Parathyroid adenoma (tissue), 2 donors: ENCODE measurements at regions not wholly inside any gene's neighbourhood (a gene's known extent, or its start where the extent isn't known, plus 50 kb on each side); places are given as distances from the start of the nearest gene placed in this dataset.

ENCODE experiments used
- H2AFZ ChIP-seq: fragments of 300-600 bp; sonication (generic); one replicate; pipeline ENCODE4 v1.7.0; 2017; ENCODE audit warnings: antibody characterized with exemption, mild to moderate bottlenecking
- H3K27ac ChIP-seq: fragments of 300-600 bp; sonication (generic); one replicate; pipeline ENCODE4 v1.7.0; 2017
- H3K27me3 ChIP-seq: fragments of 300-600 bp; sonication (generic); one replicate; pipeline ENCODE4 v1.7.0; 2017; ENCODE audit warnings: low read length; ENCODE audit not compliant: control insufficient read depth, insufficient read depth
- H3K36me3 ChIP-seq: fragments of 300-600 bp; sonication (generic); one replicate; pipeline ENCODE4 v1.7.0; 2017; ENCODE audit warnings: low read length; ENCODE audit not compliant: control insufficient read depth, insufficient read depth
- H3K4me1 ChIP-seq: fragments of 300-600 bp; sonication (generic); one replicate; pipeline ENCODE4 v1.7.0; 2017; ENCODE audit warnings: control low read depth
- H3K4me2 ChIP-seq: fragments of 300-600 bp; sonication (generic); one replicate; pipeline ENCODE4 v1.7.0; 2017; ENCODE audit warnings: low read length
- H3K4me3 ChIP-seq: fragments of 300-600 bp; sonication (generic); one replicate; pipeline ENCODE4 v1.7.0; 2017; ENCODE audit warnings: low read depth, low read length
- H3K79me2 ChIP-seq: fragments of 300-600 bp; sonication (generic); one replicate; pipeline ENCODE4 v1.7.0; 2017; ENCODE audit warnings: control low read depth
- H3K9ac ChIP-seq: fragments of 300-600 bp; sonication (generic); one replicate; pipeline ENCODE4 v1.7.0; 2017; ENCODE audit warnings: mild to moderate bottlenecking
- H3K9me3 ChIP-seq: fragments of 300-600 bp; sonication (generic); one replicate; pipeline ENCODE4 v1.7.0; 2017; ENCODE audit warnings: low read length; ENCODE audit not compliant: control insufficient read depth
- CTCF ChIP-seq: fragments of 300-600 bp; sonication (generic); IDR thresholded peaks from one replicate; pipeline ENCODE4 v1.7.0; 2017; ENCODE audit warnings: antibody characterized with exemption, mild to moderate bottlenecking
- donor health status: primary hyperparathyroidism.

GRCh38 chr10:107275806-107276205, 111.3 kb upstream of the SORCS1 start:
- no peaks in the 10 kb centered on the region for H3K79me2 ChIP-seq
- no peak for TF ChIP-seq CTCF

GRCh38 chr10:107269626-107270025, 105.1 kb upstream of the SORCS1 start:
- H2AFZ ChIP-seq: no peak overlapping the region
- H3K9me3 ChIP-seq: no peaks in the 10 kb centered on the region
- H3K36me3 ChIP-seq: no peaks in the 10 kb centered on the region
- no peak overlapping the region for H3K9ac ChIP-seq
- no peaks in the 10 kb centered on the region for H3K27me3 ChIP-seq
- no peak overlapping the region for H3K4me2 ChIP-seq
- no peaks in the 10 kb centered on the region for H3K4me1 ChIP-seq
- H3K27ac ChIP-seq: no peak overlapping the region
- H3K79me2 ChIP-seq: no peaks in the 10 kb centered on the region
- no peak overlapping the region for H3K4me3 ChIP-seq
- no peak for TF ChIP-seq CTCF

More at GRCh38 chr10:107275806-107276205, 111.3 kb upstream of the SORCS1 start:
- H3K27me3 ChIP-seq: no peaks in the 10 kb centered on the region
- no peaks in the 10 kb centered on the region for H3K4me1 ChIP-seq
- no peak overlapping the region for H3K4me2 ChIP-seq
- no peak overlapping the region for H3K9ac ChIP-seq
- no peaks in the 10 kb centered on the region for H3K9me3 ChIP-seq
- no peak overlapping the region for H2AFZ ChIP-seq
- no peak overlapping the region for H3K27ac ChIP-seq
- no peak overlapping the region for H3K4me3 ChIP-seq
- no peaks in the 10 kb centered on the region for H3K36me3 ChIP-seq

GRCh38 chr10:107264742-107265141, 100.2 kb upstream of the SORCS1 start:
- Histone ChIP-seq H2AFZ (no peak overlapping the region), H3K4me2 (no peak overlapping the region), H3K4me3 (no peak overlapping the region), H3K27me3 (no peaks in the 10 kb centered on the region), H3K9ac (no peak overlapping the region), H3K79me2 (no peaks in the 10 kb centered on the region), H3K9me3 (no peaks in the 10 kb centered on the region), H3K36me3 (no peaks in the 10 kb centered on the region), H3K4me1 (no peaks in the 10 kb centered on the region), H3K27ac (no peak overlapping the region)
- TF ChIP-seq CTCF: no peak

- no peaks in the 10 kb centered on the region for H3K9me3 ChIP-seq
- no peak overlapping the region for H3K4me3 ChIP-seq
- no peak for TF ChIP-seq CTCF
- no peak overlapping the region for H3K9ac ChIP-seq
- H3K36me3 ChIP-seq: no peaks in the 10 kb centered on the region
- no peak overlapping the region for H2AFZ ChIP-seq
- no peaks in the 10 kb centered on the region for H3K79me2 ChIP-seq
- H3K4me1 ChIP-seq: no peaks in the 10 kb centered on the region
- H3K4me2 ChIP-seq: no peak overlapping the region
- no peaks in the 10 kb centered on the region for H3K27me3 ChIP-seq
- H3K27ac ChIP-seq: no peak overlapping the region
These were observed 79.6 kb upstream of the SORCS1 start for GRCh38 chr10:107244122-107244521.

GRCh38 chr10:107238275-107238674, 73.8 kb upstream of the SORCS1 start:
- no peaks in the 10 kb centered on the region for H3K36me3 ChIP-seq
- no peak overlapping the region for H3K4me2 ChIP-seq
- H3K79me2 ChIP-seq: no peaks in the 10 kb centered on the region
- H3K4me1 ChIP-seq: no peaks in the 10 kb centered on the region
- H3K4me3 ChIP-seq: no peak overlapping the region
- no peaks in the 10 kb centered on the region for H3K27me3 ChIP-seq
- no peak overlapping the region for H3K9ac ChIP-seq
- H2AFZ ChIP-seq: no peak overlapping the region
- no peak overlapping the region for H3K27ac ChIP-seq
- H3K9me3 ChIP-seq: no peaks in the 10 kb centered on the region
- no peak for TF ChIP-seq CTCF
